ENCODE measurements at regions not wholly inside any gene's neighbourhood (a gene's known extent, or its start where the extent isn't known, plus 50 kb on each side); places are given as distances from the start of the nearest gene placed in this dataset.

GRCh38 chr15:46151786-46152185 is 517.0 kb downstream of the SQOR start:
- TF ChIP-seq CTCF (IDR thresholded peaks at IDR 0.05; ENCODE audit: low read depth, low read length, poor library complexity, severe bottlenecking), result no peak
- TF ChIP-seq EZH2phosphoT487 (IDR thresholded peaks at IDR 0.05; ENCODE audit: borderline replicate concordance, low read length), result no peak
